ENCODE measurements at regions not wholly inside any gene's neighbourhood (a gene's known extent, or its start where the extent isn't known, plus 50 kb on each side); places are given as distances from the start of the nearest gene placed in this dataset.
"Not testable (repeated sequence)": the region's sequence is repeated elsewhere in the genome, so short reads cannot be mapped to it uniquely, and the experiment has no call there.

GRCh38 chr7:131932271-131932670 lies 375.8 kb upstream of the PODXL start:
- no peak for DNase-seq

- no peak for DNase-seq
Observed at GRCh38 chr7:131931370-131931769, 374.9 kb upstream of the PODXL start.

- DNase-seq: no peak
Observed at GRCh38 chr7:131929632-131930031, 373.2 kb upstream of the PODXL start.

GRCh38 chr7:131927770-131928423 lies 371.5 kb upstream of the PODXL start:
- DNase-seq: no peak

GRCh38 chr7:131925636-131926035 lies 369.2 kb upstream of the PODXL start:
- DNase-seq: no peak

GRCh38 chr7:131924857-131925256 lies 368.4 kb upstream of the PODXL start:
- DNase-seq: no peak

- DNase-seq: not testable (repeated sequence)
Observed at GRCh38 chr7:131922948-131923347, 366.5 kb upstream of the PODXL start.

- DNase-seq: no peak
Observed at GRCh38 chr7:131921016-131921415, 364.6 kb upstream of the PODXL start.

GRCh38 chr7:131919920-131920709 lies 363.7 kb upstream of the PODXL start:
- DNase-seq: no peak

GRCh38 chr7:131911112-131911511 lies 354.7 kb upstream of the PODXL start:
- DNase-seq: no peak

GRCh38 chr7:131909151-131909768 lies 352.8 kb upstream of the PODXL start:
- DNase-seq: no peak

- DNase-seq: no peak
Observed at GRCh38 chr7:131908714-131909113, 352.3 kb upstream of the PODXL start.

GRCh38 chr7:131905471-131905973 lies 349.1 kb upstream of the PODXL start:
- no peak for DNase-seq

- DNase-seq: no peak
Observed at GRCh38 chr7:131904760-131905327, 348.4 kb upstream of the PODXL start.

GRCh38 chr7:131903315-131903714 lies 346.9 kb upstream of the PODXL start:
- DNase-seq: no peak

GRCh38 chr7:131900785-131901287 lies 344.4 kb upstream of the PODXL start:
- no peak for DNase-seq

- DNase-seq: no peak
Observed at GRCh38 chr7:131899271-131900030, 343.0 kb upstream of the PODXL start.

- peak; percentile 6 to 10 for DNase-seq
Observed at GRCh38 chr7:131898418-131898817, 342.0 kb upstream of the PODXL start.

- DNase-seq: no peak
Observed at GRCh38 chr7:131897790-131898165, 341.4 kb upstream of the PODXL start.

GRCh38 chr7:131897016-131897789 lies 340.8 kb upstream of the PODXL start:
- DNase-seq: no peak

- no peak for DNase-seq
Observed at GRCh38 chr7:131896165-131896863, 339.9 kb upstream of the PODXL start.

Measured in activated CD4-positive, alpha-beta T cell treated with anti-CD3 and anti-CD28 coated beads, Interleukin-2, amount 50 U/mL, for 48 hours (primary cell).